ENCODE measurements at regions not wholly inside any gene's neighbourhood (a gene's known extent, or its start where the extent isn't known, plus 50 kb on each side); places are given as distances from the start of the nearest gene placed in this dataset.

- no peak for TF ChIP-seq CTCF (optimal IDR thresholded peaks at IDR 0.05 in 1 of 3, IDR thresholded peaks at IDR 0.05 in 1 of 3, conservative IDR thresholded peaks at IDR 0.05 in 1 of 3; ENCODE audit: extremely low read depth in 1 of 3, insufficient read depth in 2 of 3, low read length in 3 of 3)
- TF ChIP-seq EZH2 (IDR thresholded peaks at IDR 0.05; ENCODE audit: low read length) = no peak
These were observed 92.0 kb upstream of the RNU6-1 start for GRCh38 chr15:67931861-67932260.
